ENCODE measurements at regions not wholly inside any gene's neighbourhood (a gene's known extent, or its start where the extent isn't known, plus 50 kb on each side); places are given as distances from the start of the nearest gene placed in this dataset.

DNA sequence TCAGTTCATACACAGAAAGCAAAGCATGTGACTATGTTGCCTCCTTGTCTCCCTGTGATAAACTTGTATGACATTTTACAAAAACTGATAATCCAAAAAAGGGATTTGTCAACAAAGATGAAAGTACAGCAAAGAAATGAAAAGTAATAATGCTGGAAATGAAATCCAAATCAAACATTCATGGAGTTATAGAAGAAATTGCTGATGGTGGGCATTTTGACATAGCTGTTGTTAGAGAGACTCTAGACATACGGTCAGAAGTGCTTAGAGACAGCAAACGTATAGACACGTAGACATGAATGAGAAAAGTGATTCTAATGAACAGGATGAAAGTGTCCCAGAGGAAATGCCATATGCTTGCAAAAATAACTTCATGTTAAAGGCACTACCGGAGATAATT, 186.9 kb upstream of the RGMB start:
- no peak for DNase-seq (ENCODE audit: low spot score in 2 of 2)
- Histone ChIP-seq H3K4me1 (no peaks in the 10 kb centered on the region), H3K4me3 (no peak overlapping the region), H3K27me3 (ENCODE audit: low read depth) (0 out of 2 replicates have a peak, but pooled peaks cover 3% of the 10 kb centered on the region), H3K9me3 (no peaks in the 10 kb centered on the region), H3K36me3 (replicated peaks) (no peaks in the 10 kb centered on the region)
- in situ Hi-C loops (cut with MboI; ENCODE audit: low sequenced_read_pairs) = no loop called here

GRCh38 chr5:98587166-98587565, 186.3 kb upstream of the RGMB start:
- no peaks in the 10 kb centered on the region for H3K36me3 ChIP-seq (replicated peaks)
- in situ Hi-C loops (cut with MboI; ENCODE audit: low sequenced_read_pairs) = no loop called here
- H3K9me3 ChIP-seq = no peaks in the 10 kb centered on the region
- 0 out of 2 replicates have a peak, but pooled peaks cover 3% of the 10 kb centered on the region for H3K27me3 ChIP-seq (ENCODE audit: low read depth)
- no peak for DNase-seq (ENCODE audit: low spot score in 2 of 2)
- no peak overlapping the region for H3K4me3 ChIP-seq
- H3K4me1 ChIP-seq = no peaks in the 10 kb centered on the region

GRCh38 chr5:98588215-98588614, 185.2 kb upstream of the RGMB start:
- Histone ChIP-seq H3K27me3 (ENCODE audit: low read depth) (0 out of 2 replicates have a peak, but pooled peaks cover 3% of the 10 kb centered on the region), H3K4me3 (no peak overlapping the region), H3K36me3 (replicated peaks) (no peaks in the 10 kb centered on the region), H3K9me3 (no peaks in the 10 kb centered on the region), H3K4me1 (no peaks in the 10 kb centered on the region)
- in situ Hi-C loops (cut with MboI; ENCODE audit: low sequenced_read_pairs) = no loop called here
- DNase-seq (ENCODE audit: low spot score in 2 of 2) = no peak

DNA sequence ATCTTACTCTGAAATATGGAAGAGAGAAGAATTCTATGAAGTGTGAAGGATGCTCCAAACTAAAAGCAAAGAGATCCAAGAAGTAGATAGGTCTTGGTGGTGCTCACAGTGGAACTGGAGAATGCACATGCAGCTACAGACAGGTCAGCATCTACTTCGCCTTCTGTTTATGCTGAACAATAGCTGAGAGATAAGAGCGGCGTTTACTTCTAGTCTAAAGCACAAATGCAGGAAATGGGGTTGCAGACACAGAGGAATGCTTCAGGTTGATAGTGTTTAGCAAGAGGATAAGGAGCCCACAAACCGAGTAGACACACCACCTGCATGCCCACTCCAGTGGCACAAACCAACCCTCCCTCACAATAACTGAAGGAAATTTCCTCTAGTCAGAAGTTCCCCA, 180.0 kb upstream of the RGMB start:
- DNase-seq (ENCODE audit: low spot score in 2 of 2) = no peak
- no peaks in the 10 kb centered on the region for H3K27me3 ChIP-seq (ENCODE audit: low read depth)
- H3K36me3 ChIP-seq (replicated peaks) = no peaks in the 10 kb centered on the region
- no peaks in the 10 kb centered on the region for H3K4me1 ChIP-seq
- no peak overlapping the region for H3K4me3 ChIP-seq
- no peaks in the 10 kb centered on the region for H3K9me3 ChIP-seq
- in situ Hi-C loops (cut with MboI; ENCODE audit: low sequenced_read_pairs) = no loop called here

DNA sequence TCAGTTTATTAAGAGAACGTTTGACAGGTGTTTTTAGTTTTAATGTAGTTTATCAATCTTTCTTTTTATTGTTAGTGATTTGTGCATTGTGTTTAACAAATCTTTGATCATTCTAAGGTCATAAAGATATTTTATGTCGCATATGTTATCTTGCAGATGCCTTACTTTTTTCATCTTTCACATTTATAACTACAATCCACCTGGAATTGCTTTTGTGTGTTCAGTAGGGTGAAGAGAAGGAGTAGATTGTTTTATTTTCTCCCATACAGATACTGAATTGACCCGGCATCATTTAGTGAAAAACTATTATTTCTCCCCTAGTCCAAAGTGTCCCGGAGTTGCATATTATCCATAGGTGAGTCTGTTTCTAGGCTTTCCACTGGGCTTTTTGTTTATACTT, 179.4 kb upstream of the RGMB start:
- H3K4me3 ChIP-seq = no peak overlapping the region
- DNase-seq (ENCODE audit: low spot score in 2 of 2) = no peak
- H3K9me3 ChIP-seq = no peaks in the 10 kb centered on the region
- H3K4me1 ChIP-seq = no peaks in the 10 kb centered on the region
- no peaks in the 10 kb centered on the region for H3K36me3 ChIP-seq (replicated peaks)
- H3K27me3 ChIP-seq (ENCODE audit: low read depth) = no peaks in the 10 kb centered on the region
- in situ Hi-C loops (cut with MboI; ENCODE audit: low sequenced_read_pairs) = no loop called here

GRCh38 chr5:98599016-98599415, 174.4 kb upstream of the RGMB start:
- Histone ChIP-seq H3K4me3 (no peak overlapping the region), H3K9me3 (0 out of 2 replicates have a peak, but pooled peaks cover 4% of the 10 kb centered on the region), H3K36me3 (replicated peaks) (no peaks in the 10 kb centered on the region), H3K27me3 (ENCODE audit: low read depth) (no peaks in the 10 kb centered on the region), H3K4me1 (no peaks in the 10 kb centered on the region)
- in situ Hi-C loops (cut with MboI; ENCODE audit: low sequenced_read_pairs) = no loop called here
- no peak for DNase-seq (ENCODE audit: low spot score in 2 of 2)

DNA sequence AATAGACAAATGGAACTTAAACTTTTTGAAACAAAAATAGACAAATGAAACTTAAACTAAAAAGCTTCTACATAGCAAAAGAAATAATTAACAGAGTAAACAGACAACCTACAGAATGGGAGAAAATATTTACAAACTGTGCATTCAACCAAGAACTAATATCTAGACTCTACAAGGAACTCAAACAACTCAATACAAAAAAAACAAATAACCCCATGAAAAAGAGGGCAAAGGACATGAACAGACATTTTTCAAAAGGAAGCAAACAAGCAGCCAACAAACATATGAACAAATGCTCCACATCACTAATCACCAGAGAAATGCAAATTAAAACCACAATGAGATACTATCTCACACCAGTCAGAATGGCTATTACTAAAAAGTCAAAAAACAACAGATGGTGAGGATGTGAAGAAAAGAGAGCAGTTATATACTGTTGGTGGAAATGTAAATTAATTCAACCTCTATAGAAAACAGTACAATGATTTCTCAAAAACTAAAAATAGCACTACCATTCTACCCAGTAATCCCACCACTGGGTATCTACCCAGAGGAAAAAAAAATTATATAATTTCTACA, 170.8 kb upstream of the RGMB start:
- no peaks in the 10 kb centered on the region for H3K27me3 ChIP-seq (ENCODE audit: low read depth)
- H3K36me3 ChIP-seq (replicated peaks) = no peaks in the 10 kb centered on the region
- H3K4me1 ChIP-seq = no peaks in the 10 kb centered on the region
- DNase-seq (ENCODE audit: low spot score in 2 of 2) = no peak
- in situ Hi-C loops (cut with MboI; ENCODE audit: low sequenced_read_pairs) = no loop called here
- no peak overlapping the region for H3K4me3 ChIP-seq
- H3K9me3 ChIP-seq = 0 out of 2 replicates have a peak, but pooled peaks cover 4% of the 10 kb centered on the region

GRCh38 chr5:98603456-98603855, 170.0 kb upstream of the RGMB start:
- no peak for DNase-seq (ENCODE audit: low spot score in 2 of 2)
- Histone ChIP-seq H3K27me3 (ENCODE audit: low read depth) (no peaks in the 10 kb centered on the region), H3K4me3 (no peak overlapping the region), H3K9me3 (0 out of 2 replicates have a peak, but pooled peaks cover 4% of the 10 kb centered on the region), H3K36me3 (replicated peaks) (no peaks in the 10 kb centered on the region), H3K4me1 (no peaks in the 10 kb centered on the region)
- in situ Hi-C loops (cut with MboI; ENCODE audit: low sequenced_read_pairs) = no loop called here

DNA sequence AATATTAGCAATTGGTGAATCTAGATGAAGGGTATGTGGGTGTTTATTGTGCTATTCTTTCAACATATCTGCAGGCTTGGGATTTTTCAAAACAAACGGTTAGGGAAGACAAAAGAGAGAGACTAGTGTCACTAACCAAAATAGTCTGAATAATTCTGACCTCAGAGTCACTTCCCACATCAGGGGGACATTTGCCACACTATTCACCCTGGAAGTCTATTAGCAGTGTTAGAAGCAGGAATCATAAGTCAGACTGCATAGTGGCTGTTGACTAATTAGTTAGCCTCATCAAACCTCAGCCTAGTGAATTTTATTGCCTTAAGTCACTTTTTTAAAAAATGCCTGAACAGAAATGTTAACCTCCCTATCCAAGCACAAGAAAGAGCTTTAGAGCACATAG, 169.2 kb upstream of the RGMB start:
- Histone ChIP-seq H3K36me3 (replicated peaks) (no peaks in the 10 kb centered on the region), H3K27me3 (ENCODE audit: low read depth) (no peaks in the 10 kb centered on the region), H3K4me3 (no peak overlapping the region), H3K9me3 (0 out of 2 replicates have a peak, but pooled peaks cover 3% of the 10 kb centered on the region), H3K4me1 (no peaks in the 10 kb centered on the region)
- no peak for DNase-seq (ENCODE audit: low spot score in 2 of 2)
- in situ Hi-C loops (cut with MboI; ENCODE audit: low sequenced_read_pairs) = no loop called here

- in situ Hi-C loops (cut with MboI; ENCODE audit: low sequenced_read_pairs) = no loop called here
- H3K27me3 ChIP-seq (ENCODE audit: low read depth) = no peaks in the 10 kb centered on the region
These were observed 168.6 kb upstream of the RGMB start for GRCh38 chr5:98604721-98605425.

DNA sequence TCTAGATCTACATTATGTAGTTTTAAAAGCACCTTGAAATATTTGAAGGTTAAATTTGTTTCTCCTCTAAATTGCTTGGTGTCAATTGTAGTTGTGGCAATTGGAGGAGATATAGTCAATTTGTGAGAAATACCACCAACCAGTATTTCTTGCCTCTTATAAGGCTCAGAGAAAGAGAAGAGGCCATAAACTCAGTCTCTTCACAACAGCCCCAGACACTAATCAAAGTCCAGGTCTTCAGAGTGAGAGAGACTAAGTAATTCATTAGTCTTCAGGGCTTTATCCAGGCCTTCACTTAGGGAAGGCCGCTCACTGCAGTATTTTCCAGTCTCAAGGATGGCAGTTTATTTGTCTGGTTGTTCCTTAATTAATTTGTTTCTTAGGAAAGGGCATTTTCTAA, 168.0 kb upstream of the RGMB start:
- Histone ChIP-seq H3K27me3 (ENCODE audit: low read depth) (no peaks in the 10 kb centered on the region), H3K36me3 (replicated peaks) (no peaks in the 10 kb centered on the region), H3K4me1 (no peaks in the 10 kb centered on the region; the same call in 1 of the 2 replicates), H3K4me3 (no peak overlapping the region), H3K9me3 (no peaks in the 10 kb centered on the region)
- in situ Hi-C loops (cut with MboI; ENCODE audit: low sequenced_read_pairs) = no loop called here
- no peak for DNase-seq (ENCODE audit: low spot score in 2 of 2)

More at GRCh38 chr5:98604721-98605425, 168.6 kb upstream of the RGMB start:
- no peaks in the 10 kb centered on the region for H3K9me3 ChIP-seq
- no peaks in the 10 kb centered on the region for H3K36me3 ChIP-seq (replicated peaks)
- H3K4me1 ChIP-seq = no peaks in the 10 kb centered on the region
- no peak overlapping the region for H3K4me3 ChIP-seq
- DNase-seq (ENCODE audit: low spot score in 2 of 2) = no peak

DNA sequence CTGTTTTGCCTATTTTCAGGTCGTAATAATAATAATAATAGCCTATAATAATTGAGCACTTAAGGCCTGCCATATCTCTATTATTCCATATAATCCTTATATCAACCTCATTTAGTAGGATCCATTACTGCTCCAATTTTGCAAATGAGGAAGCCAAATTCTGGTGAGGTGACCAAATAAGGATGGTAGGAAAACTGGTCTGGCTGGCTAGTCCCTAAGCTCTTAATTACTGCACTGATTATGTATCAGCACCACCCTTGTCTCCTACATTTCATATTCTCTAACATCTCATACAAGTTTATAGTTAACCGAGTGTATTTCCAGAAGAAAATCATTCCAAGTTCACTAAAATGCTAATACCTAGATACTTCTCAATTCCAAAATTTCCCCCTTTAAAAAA, 166.5 kb upstream of the RGMB start:
- Histone ChIP-seq H3K4me1 (no peaks in the 10 kb centered on the region; the same call in 1 of the 2 replicates), H3K36me3 (replicated peaks) (no peaks in the 10 kb centered on the region), H3K4me3 (no peak overlapping the region), H3K9me3 (no peaks in the 10 kb centered on the region), H3K27me3 (ENCODE audit: low read depth) (no peaks in the 10 kb centered on the region)
- in situ Hi-C loops (cut with MboI; ENCODE audit: low sequenced_read_pairs) = no loop called here
- no peak for DNase-seq (ENCODE audit: low spot score in 2 of 2)

- H3K27me3 ChIP-seq (ENCODE audit: low read depth) = no peaks in the 10 kb centered on the region
- H3K36me3 ChIP-seq (replicated peaks) = no peaks in the 10 kb centered on the region
- H3K9me3 ChIP-seq = no peaks in the 10 kb centered on the region
- in situ Hi-C loops (cut with MboI; ENCODE audit: low sequenced_read_pairs) = no loop called here
- peaks cover 2% of the 10 kb centered on the region for H3K4me1 ChIP-seq
- no peak for DNase-seq (ENCODE audit: low spot score in 2 of 2)
- no peak overlapping the region for H3K4me3 ChIP-seq
These were observed 165.4 kb upstream of the RGMB start for GRCh38 chr5:98608052-98608451.

DNA sequence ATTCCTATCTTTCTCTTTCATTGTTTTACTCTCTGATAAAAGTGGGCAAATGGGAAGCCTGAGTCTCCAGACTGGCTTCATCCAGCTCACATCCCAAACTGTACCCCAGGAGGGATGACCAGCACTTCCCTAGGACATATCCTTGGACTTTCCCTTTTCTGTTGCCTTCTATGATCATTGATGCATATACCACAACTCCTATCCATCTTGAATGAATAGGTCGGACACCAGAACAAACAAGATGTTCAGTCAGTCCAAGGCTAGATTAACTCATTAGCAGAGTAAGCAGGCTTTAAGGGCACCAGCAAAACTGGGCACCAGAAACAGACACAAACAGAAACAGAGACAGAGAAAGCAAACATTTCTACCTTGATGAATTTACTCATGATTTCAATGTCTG, 159.1 kb upstream of the RGMB start:
- Histone ChIP-seq H3K36me3 (replicated peaks) (no peaks in the 10 kb centered on the region), H3K4me1 (peaks cover 2% of the 10 kb centered on the region), H3K27me3 (ENCODE audit: low read depth) (no peaks in the 10 kb centered on the region), H3K9me3 (no peaks in the 10 kb centered on the region), H3K4me3 (no peak overlapping the region)
- in situ Hi-C loops (cut with MboI; ENCODE audit: low sequenced_read_pairs) = no loop called here
- DNase-seq (ENCODE audit: low spot score in 2 of 2) = no peak

Measured in HAP-1 (cell line).